ENCODE measurements at regions not wholly inside any gene's neighbourhood (a gene's known extent, or its start where the extent isn't known, plus 50 kb on each side); places are given as distances from the start of the nearest gene placed in this dataset.

DNA sequence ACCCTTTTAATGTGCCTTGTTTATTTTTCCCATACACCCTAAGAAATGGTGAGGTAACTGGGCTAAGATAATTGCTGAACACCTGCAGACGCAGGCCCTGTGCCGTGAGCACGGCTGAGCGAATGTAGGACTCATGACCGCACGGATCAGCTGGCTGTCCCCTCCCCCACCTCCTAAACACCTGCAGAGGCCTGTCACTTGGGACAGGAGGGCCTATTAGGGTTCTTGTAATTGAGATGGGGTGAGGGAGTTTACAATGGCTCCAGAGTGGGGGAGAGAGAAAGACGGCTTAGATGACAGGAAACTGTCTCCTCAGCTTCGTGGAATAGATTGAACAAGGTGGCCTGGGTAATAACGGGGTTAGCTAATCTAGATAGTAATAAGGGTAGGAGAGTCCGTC lies 291.7 kb upstream of the HABP2 start:
- DNase-seq = no peak

DNA sequence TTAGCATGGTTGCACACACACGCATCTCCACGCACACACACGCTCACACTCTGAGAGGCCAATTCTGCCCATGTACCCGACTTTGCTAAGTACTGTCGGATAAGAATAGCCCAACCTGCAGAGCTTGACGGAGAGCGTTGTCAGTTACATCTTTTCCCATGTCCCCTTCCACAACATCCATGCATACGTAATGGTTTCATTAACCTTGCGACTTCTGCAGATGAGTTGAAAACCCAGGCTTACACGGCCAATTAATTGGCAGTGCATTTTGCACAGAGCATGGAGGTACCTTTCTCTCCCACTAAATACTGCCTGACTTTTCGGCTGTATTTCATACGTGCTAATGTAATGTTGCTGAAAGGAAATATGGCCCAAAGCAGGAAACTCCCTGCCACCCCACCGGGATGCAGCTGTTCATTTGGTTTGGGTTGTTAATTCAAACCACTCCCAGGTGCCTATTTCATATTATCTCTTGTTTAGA lies 291.2 kb upstream of the HABP2 start:
- no peak for DNase-seq

DNA sequence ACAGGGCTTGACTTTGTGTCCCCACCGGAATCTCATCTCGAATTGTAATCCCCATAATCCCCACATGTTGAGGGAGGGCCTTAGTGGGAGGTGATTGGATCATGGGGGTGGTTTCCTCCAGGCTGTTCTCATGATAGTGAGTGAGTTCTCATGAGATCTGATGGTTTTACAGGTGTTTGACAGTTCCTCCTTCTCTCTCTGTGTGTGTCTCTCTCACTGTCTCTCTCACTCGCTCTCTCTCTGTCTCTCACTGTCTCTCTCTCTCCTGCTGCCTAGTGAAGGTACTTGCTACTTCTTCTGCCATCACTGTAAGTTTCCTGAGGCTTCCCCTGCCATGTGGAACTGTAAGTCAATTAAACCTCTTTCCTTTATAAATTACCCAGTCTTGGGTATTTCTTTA lies 289.8 kb upstream of the HABP2 start:
- no peak for DNase-seq

DNA sequence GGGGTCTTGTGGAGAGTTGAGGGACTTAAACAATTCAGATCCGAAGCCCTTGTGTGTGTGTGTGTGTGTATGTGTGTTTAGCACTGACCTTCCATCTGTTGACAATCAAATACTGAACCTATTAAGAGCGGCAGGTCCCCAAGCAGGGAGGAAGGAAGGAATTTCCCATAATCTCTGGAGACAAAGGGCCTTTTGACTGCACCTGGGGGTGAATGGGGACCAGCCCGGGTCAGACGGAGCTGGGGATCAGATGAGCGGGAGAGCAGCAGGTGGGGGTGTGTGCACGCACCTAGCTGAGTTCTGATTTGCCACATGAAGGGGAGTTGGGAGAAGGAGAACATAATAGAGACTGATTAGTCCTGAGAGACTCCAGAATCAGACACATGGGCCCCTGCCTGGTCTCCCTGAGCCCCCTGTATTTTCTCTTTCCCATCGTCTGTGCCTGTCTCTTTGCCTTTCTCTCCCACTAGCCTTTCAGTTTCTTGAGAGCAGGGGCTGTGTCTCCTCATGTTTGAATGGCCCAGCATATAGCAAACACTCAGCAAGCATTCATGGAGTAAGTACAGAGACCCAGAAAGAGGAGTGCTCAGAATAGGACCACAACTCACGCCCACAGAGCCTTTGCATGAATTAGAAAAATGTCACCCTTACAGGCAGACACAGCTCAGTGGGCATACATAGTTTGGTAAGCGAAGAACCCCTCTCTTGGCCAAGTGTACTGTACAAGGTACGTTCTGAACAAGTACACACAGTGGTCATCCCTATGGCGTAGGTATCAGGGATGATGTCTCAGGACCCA lies 288.3 kb upstream of the HABP2 start:
- DNase-seq = no peak

DNA sequence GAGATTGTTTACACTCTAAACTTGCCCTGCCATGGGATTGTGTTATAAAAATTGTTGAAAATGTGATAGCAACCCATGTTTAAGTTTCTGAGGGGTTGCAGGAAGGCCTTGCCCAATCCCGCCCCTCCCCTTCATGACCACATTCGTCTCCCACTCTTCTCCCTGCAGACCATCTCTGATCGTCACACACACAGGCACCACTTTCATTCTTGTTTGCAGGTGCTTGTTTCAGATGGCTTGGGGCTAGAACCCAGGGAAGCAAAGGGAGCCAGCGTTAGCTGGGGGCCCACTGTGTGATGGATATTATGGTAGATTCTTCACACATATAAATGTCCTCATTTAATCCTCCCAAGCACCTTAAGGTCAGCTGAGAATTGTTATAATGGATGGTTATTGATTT lies 286.7 kb upstream of the HABP2 start:
- no peak for DNase-seq

DNA sequence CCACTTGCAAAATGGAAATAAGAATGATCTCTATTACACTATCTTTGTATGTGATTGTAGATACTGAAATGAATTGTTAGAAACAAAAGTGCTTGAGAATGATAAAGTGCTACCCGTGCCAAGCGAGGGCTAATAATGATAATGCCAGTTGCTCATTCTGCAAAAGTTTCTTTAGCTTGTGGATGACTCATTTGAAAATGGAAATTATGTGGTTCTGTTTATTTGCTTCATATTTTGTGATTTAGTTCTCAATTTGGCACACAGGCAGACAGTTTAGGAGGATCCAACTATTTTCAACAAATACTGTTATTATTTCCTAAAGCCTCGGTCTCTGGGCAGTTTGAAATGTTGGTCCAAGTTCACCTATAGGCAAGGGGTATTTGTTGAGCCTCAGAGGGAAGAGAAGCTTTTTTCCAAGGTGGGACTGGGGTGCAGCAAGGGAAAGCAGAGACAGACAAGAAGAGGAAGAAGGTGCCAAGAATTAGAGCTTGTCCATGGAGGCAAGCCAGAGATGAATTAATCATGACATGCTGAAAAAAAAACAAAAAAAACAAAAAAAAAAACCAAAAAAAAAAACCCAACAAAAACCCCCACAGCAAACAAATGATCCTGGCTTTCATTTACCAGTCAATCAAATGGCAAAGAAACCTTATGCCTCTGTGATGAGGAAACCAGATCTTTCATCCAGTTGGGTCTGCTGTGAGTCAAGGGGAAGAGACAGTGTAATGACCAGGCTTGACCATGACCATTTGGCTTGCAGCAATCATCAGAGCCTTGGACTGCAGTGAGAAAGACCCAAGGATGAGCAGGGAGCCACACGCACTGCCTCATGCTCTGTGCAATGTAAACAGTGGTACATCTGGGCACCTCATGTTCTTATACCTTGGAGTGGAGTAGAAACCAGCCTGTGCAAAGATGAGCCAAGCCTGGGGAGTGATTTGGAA lies 285.0 kb upstream of the HABP2 start:
- DNase-seq = no peak

DNA sequence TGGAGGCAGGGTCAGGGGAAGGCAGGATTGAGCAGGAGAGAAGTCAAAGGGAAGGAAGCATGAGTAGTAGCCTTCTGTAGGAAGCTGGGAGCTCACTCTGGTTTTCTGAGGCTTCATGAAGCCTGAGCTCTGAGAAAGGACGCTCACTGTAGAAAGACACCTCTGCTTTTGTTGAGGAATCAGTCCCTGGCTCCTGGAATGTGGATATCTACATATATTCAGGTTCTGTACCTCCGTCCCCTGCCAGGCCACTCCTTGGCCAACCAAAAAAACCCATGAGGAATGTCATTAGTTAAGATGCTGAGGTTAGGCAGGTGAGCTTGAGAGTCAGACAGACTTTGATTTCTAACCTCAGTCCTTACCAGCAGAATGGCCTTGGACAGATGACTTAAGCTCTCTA lies 283.5 kb upstream of the HABP2 start:
- no peak for DNase-seq

DNA sequence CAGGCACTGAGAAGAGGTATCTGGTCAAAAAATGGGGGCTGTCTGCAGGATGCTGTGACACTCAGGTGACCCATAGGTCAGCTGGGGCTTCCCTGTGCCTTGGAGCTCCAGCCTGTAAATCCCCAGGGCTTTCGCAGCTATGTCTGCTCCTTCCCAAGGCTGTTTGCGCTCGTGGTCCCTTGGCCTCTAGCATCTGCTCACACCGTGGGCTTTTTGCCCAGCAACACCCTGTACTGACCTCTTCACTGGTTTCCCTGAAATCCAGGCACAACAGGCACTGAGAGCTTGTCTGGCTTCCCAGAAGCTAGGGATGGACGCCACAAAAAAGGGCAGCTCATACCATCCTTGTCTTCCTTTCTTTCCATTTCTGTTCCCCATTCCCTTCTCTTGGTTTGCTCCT lies 280.3 kb upstream of the HABP2 start:
- DNase-seq = no peak

DNA sequence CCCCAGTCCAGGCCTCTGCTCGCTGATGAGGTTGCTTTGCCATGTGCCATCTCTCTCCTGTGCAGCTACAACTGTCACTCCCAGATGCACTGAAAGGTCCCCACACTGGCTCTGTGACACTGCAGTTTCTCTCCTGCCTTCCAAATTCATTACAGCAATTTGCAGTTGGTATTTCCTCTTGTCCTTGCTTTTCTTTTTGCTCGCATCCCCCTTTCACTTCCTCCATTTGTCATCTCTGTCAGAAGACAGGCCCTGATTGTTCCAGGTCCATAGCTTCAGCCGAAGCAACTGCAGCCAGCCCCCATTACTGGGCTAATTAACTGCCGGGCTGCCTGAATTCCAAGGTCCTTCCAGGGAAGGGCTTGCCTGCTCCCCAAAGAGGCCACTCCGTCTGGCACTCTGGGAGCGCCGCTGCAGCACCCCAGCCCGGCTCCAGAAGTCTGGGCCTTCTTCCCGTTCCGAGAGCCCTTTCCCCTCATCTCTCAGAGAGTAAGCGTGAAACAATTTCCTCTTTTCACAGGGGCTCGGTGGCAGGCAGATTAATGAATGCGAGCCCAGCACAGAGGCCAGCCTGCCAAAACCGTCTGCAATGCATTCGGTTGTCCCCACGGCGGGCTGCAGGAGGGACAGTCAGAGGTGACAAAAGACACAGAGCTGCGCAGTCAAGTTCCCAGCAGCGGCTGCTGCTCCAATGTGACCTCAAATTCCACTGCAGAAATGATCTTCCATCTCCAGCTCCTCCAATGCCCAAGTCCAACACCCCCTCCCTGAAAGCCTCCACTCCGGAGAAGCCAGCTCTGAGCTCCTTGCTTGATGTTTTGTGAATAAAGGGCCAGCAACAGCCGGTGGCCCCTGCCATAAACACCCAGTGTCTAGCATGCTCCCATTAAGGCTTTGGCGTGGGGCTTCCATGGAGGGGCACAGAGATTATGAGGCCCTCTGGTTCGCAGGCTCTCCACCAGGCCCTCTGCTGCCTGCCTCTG lies 279.4 kb upstream of the HABP2 start:
- DNase-seq = peak; percentile 27

DNA sequence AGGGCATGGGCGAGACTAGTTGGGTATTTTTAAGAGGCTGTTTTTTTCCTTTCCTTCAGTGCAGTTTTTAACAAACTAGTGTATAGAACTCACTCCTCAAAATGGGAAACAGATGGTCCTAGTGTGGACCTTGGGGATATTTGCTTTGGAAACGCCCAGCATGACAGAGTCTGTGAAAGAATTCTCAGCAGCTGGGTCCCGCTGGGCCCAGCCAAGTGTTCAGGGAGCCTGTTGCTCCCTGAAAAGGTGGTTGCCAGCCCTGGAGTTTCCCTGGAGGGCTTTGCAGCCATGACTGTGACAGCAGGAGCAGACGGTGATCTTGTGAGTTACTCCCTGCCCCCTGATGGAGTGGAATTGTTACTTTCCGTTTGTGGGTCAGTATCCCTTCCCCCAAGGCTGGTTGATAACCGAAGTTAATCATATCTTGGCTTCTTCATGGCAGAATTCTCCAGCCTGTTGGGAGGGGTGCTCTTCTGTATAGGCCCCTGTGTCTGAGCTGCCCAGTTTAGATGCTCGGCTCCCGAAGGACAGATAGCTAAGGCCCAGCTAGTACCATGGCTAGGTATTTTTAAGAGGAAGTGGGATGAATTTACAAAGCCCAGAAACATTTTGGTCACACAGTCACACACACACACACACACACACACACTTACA lies 278.6 kb upstream of the HABP2 start:
- no peak for DNase-seq

DNA sequence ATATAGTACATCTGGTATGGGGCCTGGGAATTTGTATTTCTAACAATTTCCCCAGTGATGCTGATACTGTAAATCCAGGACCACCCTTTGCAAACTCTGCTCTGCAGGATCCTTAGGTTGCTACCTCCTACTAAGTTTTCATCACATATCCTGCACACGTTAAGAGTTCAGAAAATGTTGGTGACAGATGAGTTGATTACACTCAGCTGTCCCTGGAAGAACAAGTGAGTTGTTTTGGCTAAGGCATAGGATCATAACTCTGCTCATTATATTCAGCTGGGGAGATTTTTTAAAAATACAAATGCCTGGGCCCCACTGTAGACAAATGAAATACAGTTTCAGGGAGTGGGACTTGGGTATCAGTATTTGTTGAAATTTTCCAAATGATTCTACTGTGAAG lies 274.6 kb upstream of the HABP2 start:
- no peak for DNase-seq

DNA sequence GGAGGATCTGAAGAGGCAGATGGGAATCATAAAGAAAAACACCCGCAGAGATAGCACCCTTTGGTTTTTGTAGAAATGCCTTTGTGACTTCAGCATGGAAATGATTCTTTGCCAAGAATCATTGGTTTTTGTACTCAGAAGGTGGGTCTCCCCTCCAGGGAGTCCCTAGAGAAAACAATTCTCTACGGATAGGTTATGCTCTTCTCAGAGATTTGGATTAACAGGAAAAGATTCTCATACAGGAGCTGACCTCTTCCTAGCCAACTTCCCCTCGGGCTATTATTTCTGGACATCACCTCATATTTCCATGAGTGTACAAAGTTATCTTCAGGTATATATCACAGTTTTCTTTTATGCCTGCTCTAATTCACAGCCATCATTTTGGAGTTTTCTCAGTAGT lies 274.2 kb upstream of the HABP2 start:
- no peak for DNase-seq

DNA sequence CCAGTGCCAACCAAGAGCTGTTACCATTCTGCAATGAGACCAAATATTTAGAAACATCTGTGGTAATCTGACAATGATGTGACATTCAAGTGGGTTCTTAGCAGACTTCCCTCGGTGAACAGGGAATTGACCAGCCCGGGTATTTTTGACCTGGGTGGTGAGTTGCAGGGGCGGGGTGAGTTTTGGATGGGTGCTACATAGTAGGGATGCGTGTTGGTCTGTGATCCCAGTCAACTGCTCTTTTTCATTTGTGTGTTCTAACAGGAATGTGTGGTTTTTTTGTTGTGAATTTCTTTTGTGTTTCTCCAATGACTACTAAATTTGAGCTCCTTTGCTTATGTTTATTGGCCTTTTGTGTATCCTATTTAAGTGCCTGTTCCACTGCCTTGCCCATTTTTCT lies 273.6 kb upstream of the HABP2 start:
- DNase-seq = no peak

DNA sequence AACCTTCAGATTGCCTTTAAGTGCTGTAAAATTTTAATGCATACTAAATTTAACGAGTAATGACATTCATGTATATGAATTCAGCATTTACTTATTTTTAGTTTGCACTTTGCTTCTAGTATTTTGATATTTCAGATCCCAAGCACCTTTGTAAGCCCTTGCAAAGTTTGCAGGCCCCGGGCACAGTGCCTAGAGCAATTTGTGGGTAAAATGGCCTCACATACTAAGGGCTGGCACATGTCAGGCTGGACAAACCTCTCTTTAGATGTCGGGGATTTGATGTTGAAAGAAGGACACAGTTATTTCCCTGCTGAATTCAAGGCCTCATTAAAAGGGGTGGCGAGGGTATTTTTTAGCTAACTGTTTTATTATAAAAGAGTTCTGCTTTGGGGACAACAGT lies 270.3 kb upstream of the HABP2 start:
- no peak for DNase-seq

DNA sequence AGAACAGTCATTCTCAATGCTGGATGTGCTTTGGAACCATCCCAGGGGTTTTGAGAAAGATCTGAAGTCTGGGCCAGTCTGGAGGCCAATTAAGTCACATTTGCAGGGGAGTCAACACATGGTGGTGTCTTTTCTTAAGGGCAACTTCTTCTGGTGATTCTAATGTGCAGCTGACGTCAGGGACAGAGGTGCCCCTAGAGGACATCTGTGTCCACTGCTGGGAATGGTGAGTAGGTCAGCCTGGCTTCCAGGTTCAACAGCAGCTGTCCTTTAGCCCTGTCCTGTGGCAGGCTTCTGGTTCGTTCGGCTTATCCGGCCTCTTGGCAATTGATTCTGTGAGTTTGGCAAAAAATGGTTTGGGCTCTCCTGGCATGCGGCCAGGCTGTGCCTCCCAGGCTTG lies 269.7 kb upstream of the HABP2 start:
- no peak for DNase-seq

DNA sequence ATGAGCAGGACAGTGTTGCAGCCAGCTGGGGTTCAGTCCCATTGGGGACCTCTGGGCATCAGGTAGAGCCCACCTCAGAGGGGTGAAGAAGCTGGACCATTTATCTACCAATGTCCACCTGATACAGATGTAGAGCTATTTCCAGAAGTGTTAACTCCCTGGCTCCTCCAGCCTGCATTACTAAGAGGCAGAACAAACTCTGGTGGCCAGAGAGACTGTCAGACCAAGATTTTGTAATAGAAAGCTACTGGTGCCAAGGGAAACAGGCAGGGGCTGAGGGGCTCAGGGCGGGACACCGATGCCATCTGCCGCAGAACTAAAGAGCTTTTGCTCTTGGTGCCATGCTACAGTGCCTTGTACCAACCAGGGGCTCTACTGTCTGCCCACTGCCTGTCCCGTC lies 268.2 kb upstream of the HABP2 start:
- no peak for DNase-seq

DNA sequence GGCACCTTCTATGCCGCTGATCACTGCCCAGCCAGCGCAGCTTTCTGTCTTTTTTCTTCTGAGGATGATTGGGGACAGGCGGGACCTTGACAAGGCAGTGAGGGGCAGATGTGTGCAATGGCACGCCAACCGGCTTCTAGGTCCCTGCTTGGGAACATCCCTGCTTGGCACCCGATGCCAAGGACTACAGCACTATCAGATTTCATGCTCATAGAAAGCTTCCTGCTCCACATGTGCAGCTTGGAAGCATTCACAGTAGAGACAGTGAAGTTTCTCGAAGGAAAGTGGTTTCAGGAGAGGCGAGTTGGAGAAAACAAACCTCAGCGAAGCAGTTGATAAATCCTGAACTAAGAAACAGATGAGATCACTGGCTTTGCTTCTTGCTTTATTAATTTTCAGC lies 267.5 kb upstream of the HABP2 start:
- DNase-seq = no peak

DNA sequence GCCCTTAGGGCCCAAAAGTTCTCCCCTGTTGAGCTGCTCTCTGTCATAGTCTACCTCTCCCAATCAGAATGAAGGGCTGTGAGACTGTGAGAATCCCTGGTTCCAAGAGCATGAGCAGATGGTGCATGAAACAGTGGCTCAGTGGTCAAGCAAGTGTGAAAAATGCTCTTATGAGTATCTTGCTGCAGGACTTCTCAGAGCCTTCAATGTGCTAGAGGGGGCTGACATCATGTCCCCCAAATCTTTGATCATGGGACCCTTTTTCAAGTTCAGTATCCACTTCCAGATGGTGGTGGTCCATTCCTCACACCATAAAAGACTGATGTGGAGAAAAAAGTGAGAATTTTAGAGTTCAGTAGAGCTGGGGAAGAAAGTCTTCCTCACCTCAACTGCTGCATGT lies 265.3 kb upstream of the HABP2 start:
- no peak for DNase-seq

DNA sequence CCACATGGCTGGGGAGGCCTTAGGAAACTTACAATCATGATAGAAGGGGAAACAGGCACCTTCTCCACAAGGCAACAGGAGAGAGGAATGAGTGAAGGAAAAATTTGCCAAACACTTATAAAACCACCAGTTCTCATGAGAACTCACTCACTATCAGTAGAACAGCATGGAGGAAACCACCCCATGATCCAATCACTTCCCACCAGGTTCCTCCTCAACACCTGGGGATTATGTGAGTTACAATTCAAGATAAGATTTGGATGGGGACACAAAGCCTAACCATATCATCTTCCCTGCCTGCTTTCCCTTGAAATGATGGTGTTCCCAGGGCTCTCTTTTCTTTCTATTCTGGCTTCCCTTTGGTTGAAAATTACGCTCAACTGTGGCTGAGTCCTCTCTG lies 262.7 kb upstream of the HABP2 start:
- DNase-seq = no peak

DNA sequence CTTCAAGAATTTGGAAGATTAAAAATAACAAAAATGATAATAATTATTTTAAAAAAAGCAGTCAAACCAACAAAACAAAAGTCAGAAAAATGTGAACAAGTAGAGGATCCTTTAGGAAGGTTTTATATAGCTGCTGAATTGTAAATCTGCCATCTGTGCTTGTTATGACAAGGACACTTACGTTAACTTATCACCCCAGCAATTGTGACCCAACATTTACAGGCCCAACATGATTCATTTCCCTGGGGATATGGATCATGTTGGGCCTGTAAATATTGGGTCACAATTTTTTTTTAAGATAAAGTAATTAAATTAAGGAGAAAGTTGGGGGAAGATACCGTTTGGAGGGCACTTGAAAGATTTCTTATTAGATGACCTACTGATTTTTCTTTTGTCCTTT lies 261.4 kb upstream of the HABP2 start:
- DNase-seq = no peak

DNA sequence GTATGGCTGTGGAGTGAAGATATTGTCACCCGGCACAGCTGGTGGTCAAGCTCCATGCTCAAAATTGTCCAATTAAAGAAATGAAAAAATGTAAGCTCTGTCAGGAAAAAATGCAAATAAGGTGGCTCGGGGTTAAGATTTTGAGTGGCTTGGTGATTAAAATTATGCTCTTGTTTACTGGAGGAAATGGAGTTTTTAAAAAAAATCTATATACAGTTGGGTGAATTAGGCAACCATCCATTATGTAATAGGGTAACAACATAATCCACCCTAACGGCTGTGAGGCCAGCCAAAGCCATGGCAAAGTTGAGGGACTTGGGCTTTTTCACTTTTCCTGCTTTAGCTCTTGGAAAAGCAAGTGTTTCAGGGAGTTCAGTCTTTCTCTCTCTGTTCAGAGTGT lies 260.8 kb upstream of the HABP2 start:
- DNase-seq = peak; percentile 10

DNA sequence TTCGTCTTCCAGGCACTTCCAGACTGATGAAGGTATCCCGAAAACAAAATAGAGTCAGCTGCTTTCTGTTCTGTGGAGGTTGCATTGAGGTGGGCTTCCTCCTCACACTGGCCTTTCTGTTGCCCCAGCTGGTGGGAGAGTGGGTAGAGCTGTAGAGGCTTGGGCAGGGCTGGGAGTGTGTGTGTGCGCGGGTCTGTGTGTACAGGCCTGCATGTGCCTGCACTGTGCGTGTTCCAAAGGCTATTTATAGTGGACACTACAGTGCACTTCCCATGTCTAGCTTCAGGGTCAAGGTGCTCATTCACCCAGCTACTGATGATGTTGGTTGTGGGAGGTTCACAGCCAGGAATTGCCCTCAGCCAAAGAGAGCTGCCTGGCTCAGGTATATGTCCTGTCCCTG lies 260.1 kb upstream of the HABP2 start:
- DNase-seq = no peak
